ENCODE measurements at regions not wholly inside any gene's neighbourhood (a gene's known extent, or its start where the extent isn't known, plus 50 kb on each side); places are given as distances from the start of the nearest gene placed in this dataset.
"Not testable (repeated sequence)": the region's sequence is repeated elsewhere in the genome, so short reads cannot be mapped to it uniquely, and the experiment has no call there.

DNA sequence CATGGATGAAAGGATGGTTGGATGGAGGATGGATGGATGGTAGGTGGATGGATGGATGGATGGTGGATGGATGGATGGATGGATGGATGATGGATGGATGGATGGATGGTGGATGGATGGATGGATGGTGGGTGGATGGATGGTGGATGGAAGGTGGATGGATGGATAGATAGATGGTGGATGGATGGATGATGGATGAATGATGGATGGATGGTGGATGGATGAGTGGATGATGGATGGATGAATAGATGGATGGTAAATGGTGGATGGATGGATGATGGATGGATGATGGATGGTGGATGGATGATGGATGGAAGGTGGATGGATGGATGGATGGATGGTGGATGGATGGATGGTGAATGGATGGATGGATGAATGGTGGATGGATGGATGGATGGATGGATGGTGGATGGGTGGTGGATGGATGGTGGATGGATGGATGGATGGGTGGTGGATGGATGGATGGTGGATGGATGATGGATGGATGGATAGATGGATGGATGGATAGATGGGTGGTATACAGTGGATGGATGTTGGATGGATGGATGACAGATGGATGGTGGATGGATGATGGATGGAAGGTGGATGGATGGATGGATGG is 350.8 kb downstream of the BRD1 start:
- DNase-seq, result no peak

DNA sequence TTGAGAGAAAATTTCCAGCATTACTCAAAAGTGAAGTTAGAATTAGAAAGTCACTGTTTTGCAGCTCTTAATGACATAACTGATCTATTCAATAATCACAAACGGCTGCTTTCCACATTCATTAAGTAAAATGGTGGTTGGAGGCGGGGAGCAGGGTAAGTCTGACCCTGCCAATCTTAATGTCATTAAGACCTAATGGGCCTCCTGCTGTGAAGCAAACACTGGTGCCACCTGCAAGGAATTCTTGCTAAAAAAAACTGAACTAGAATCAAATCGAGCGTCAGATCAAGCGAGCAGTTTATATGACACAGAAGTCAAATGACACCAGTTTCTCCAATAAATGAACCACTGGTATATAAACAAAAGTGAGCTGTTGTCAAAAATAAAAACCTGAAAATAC is 351.5 kb downstream of the BRD1 start:
- no peak for DNase-seq

DNA sequence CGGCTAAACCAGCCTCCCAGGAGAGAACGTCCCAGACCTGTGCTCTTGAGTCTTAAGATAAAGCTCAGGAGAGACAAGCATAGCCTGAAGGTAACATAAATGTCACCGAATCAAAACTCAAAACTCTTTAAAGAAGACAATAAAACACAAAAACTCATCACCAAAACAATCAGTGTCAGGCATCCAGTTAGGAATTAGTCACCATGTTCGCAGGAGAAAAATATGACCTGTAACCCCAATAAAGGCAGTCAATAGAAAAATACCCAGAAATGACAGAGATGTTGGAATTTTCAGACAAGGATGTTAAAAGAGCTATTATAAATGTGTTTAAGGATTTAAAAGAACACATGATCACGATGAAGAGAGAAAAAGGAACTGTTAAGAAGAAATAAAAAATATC is 352.4 kb downstream of the BRD1 start:
- DNase-seq, result no peak

DNA sequence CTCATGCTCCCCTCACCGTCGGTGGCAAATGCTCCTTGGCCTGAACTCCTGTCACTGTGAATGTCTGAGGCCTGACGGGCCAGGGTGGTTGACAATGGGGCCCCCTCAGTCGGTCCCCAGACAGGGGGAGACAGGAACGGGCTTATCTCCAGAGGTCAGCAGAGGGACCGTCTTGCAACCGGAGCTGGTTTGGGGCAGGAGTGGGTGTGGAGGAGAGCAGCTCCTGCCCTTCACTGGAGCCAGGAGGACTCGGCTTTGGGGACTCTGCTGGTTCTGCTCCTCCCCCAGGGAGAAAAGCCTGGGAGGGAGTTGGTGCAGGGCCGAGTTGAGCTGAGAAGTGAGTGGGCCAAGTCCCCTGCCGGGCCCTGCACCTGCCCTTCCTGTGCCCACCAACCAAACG is 354.4 kb downstream of the BRD1 start:
- no peak for DNase-seq

DNA sequence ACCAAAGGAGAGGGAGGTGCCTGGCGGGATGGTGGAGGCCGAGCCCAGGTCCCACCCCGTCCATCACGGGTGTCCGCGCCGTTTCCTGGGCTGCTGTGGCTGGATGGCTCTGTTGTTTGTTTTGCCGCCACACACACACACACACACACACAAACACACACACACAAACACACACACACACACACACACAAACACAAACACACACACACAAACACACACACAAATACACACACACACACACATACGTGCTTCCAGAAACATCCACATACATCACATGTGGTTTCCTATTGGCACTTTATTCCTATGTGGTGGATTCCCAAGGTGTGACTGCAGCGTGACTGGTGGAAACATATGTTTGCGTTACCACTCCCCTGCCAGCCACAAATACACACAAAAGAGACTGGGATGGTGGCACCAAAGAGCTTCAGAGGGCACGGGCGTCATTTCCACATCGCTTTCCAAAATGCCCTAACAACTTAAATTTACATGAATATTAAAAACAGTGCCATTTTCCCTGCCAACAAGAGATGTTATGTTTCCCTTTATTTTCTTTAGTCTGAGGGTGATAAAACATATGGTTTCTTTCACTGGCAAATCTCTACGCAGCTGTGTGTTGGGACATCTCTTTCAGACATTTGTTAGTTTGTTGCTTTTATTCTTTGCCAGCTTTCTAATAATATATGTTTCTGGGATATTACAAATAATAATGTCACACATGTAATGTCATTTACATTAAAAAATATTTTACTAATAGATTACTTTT is 356.8 kb downstream of the BRD1 start:
- no peak for DNase-seq

DNA sequence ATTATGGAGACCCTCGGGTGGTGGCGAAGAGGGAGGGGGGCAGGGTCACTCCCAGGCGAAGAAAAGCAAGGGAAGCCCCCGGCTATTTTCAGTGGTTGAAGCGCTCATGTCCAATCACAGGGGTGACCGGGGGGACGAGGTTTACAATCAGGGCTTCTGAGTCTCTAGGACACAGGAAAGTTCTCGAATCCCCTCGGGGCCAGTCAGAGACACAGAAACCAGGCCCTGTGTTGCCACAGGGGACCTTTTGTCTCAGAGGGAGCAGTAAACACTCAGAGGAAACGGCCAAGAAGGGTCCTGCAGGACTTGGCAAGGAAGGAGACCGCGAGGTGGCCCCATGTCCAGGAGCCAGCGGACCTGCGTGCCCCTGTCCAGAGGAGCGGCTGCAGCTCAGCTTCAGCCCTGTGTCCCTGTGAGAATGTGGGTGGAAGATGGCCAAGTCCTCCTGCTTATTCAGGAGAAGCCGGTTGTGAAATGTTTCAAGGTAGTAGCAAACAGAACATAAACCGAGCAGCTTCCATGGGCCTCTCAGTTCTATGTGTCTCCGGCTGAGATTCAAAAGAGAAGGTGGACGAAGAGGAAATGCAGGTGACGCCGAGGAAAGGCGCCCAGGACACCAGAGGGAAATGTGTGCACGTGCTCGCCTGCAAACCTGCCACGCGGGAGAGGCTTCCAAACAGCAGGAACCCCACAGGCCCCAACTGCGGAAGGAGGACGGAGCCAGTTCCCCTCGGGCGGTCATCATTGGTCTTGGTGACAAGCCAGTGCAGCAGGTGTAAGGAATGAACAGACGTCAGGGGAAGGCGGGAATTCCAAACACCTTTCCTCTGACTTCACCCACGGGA is 357.6 kb downstream of the BRD1 start:
- no peak for DNase-seq

DNA sequence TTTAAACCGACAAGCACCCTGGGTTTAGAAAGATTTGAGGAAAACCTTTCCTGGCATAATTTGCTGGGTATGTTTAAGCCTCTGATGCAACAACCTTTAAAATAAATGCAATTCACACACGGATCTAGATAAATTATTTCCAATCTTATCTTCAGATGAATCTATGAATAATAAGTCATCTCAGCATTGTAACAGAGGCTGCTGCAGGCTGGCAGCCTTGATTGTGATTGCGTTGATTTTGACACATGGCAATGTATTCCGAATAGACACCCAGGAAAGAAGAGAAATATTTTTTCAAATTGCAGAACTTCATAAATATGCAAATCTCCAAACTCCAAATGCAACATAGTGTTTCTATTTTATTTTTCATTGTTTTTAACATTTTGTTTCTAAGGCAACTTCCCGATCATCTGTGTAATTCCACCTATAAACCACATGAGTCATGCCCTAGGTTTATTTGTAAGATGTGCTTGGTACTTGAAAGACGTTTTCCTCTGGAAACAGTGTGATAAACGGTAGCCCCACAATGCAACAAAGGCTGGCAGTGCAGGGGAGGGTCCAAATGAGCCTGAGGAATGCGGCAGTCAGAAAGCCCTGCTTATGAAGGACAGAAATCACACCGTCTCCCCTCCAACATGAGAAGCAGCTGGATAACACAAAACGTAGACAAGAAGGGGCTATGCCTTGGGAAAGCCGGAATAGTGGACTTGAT is 359.0 kb downstream of the BRD1 start:
- no peak for DNase-seq

DNA sequence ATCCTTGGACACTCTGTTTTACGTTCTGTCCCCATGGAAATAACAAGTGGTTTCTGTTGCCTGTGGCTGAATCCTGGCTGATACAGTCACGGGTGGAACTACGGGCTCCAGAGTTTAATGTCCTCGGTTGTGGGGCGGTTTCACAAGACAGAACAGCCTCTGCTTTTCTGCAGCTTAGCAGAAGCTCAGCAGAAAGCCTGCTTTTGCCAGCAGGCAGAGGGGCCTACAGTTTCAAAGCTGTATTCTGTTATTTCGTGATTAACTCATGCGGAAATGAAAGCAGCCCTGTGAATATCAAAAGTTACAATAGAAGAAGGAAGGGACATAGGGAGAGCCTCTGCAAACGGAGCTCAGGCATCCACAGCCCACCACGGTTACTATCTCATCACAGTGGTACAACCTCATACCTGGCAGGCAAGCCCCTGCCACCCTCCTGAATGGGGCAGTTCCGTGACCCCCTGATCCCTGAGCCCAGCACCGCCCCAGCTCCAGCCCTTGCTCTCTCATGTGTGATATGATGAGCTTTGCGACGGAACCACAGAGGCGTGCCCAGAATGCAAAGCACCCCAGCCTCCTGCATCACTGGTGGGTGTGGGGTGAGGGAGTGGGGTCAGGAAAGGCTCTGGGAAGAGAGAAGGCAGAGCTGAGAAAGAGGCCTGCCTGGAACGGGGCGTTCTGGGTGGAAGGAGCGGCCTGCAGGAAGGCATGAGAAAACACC is 360.6 kb downstream of the BRD1 start:
- DNase-seq, result no peak

DNA sequence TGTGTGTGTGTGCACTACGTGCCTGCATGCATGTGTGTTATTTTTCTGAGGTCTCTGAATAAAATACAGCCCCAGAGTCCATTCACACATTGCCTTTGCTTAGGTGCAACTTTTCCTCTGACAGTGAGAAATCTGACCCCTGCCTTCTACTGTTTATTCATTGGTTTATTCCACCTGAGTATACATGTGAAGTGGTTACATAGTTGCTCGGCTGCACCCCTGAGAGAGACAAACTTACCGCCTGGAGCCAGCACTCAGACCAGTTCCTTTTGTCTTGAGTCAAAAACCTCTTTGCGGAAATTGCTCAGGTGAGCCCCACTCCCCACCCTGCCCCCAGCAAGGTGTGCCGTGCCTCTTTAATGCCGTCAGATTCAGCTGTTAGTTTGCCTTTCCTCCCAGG is 363.6 kb downstream of the BRD1 start:
- no peak for DNase-seq

DNA sequence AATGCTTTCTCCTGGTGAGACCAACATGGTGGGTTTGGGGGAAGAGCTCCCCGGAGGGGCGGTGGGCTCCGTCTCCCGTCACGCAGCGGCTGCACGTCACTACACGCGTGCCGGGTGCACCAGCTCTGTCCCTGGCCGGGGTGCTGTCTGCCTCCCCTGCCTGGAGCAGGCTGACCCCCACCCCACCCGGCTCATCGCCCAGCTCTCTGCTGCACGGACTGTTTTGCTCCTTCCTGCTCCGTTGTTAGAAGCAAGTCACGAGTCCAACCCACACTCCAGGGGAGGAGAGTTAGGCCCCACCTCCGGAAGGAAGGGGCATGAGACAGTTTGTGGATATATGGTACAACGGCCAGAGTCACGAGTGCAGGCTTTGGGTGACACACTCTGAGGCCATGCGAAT is 364.9 kb downstream of the BRD1 start:
- no peak for DNase-seq

DNA sequence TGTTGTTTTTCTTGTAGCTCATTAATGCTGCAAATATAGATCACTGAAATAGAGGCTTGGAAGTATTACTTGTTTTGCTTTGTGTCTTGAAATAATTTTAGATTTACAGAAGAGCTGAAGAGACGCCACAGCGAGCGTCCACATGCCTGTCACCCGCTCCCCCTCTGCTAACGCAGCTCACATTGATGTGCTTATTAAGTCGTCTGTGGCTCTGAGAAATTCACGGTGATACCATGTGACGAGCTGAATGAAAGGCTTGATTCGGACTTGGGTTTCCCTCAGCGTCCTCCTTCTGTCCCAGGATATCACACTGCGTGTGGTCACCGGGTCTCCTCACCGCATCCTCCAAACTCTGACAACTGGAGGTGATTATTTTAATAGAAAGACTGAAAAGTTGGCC is 365.4 kb downstream of the BRD1 start:
- no peak for DNase-seq

DNA sequence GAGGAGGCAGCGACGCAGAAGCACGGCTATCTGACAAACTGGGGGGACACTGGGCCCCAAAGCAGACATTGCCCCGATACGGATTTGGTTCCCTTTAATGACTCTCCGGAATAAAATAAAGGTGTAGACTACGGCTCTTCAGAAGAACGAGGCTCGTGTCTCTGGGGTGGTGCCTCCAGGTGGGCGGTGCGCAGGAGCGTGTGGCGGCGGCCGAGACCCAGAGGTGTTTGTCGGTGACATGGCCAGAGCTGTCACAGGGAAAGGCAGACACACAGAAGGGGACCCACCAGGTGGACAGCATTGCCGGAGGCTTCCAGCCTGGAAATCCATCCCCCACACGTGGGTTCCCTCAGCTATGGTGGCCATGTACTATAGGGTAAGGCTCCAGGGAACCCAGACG is 366.0 kb downstream of the BRD1 start:
- DNase-seq, result no peak

DNA sequence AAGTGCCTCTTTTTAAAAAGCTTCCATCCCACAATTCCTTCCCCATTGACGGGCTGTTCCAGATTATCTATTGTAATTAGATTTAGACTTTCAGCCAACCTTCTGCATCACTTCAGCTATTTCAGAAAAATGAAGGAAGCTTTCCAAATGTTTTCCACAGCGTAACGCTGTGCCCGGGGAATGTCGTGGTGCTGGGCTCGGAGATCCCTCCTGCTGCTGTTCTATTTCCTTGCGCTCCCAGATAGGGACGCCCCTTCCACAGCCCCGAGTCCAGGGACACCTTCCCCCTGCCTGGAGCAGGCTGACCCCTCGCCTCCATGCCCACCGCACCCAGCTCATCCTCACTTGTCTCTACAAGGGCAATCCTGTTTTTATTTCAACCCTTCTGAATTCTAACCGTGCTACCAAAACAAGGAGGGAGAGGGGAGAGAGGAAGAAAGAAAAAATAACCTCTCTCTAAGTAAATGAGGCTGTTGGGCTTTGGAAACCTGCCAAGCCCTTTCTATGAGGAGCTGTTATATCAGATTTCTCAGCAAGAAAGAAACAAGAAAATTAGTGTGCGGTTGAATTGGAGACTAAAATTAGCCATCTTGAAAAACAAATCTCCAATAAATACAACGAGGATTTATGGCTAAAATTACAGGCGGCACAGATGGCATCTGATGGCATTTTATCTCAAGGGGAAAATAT is 366.9 kb downstream of the BRD1 start:
- no peak for DNase-seq

DNA sequence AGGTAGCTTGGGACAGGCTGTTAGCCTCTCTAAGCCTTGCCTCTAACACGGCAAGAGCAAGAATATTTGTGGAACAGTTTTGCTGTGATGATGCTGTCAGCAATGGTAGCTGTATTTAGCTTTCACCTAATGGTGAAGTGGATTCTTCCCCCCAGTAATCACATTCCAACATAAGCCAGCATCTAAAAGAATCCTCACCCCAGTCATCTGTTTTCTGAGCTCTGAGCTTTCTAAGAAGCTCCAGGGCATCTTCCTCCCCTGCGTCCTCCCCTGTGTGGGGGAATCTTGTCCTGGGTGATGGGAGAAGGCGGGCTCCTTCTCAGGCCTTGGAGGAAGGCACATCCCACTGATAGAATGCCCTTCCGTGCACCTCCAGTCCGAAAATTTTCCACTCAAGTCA is 367.6 kb downstream of the BRD1 start:
- no peak for DNase-seq

DNA sequence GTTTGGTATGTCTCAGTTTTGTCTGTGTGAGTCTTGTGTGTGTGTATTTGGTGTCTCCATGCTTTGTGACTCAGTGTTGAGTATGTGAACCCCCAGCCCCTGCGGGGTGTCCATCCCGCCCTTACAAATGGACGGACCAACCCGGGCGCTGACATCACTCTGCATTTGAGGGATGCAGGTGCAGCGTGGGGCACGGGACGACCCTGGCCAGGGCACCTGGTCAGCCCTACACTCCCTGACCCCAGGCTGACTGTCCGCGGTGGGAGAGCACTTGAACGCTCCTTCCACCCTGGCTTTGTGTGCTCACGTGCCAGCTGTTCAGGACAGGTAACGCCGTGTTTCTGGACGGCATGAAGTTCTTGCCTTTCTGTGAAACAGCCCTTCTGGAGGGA is 369.0 kb downstream of the BRD1 start:
- no peak for DNase-seq

DNA sequence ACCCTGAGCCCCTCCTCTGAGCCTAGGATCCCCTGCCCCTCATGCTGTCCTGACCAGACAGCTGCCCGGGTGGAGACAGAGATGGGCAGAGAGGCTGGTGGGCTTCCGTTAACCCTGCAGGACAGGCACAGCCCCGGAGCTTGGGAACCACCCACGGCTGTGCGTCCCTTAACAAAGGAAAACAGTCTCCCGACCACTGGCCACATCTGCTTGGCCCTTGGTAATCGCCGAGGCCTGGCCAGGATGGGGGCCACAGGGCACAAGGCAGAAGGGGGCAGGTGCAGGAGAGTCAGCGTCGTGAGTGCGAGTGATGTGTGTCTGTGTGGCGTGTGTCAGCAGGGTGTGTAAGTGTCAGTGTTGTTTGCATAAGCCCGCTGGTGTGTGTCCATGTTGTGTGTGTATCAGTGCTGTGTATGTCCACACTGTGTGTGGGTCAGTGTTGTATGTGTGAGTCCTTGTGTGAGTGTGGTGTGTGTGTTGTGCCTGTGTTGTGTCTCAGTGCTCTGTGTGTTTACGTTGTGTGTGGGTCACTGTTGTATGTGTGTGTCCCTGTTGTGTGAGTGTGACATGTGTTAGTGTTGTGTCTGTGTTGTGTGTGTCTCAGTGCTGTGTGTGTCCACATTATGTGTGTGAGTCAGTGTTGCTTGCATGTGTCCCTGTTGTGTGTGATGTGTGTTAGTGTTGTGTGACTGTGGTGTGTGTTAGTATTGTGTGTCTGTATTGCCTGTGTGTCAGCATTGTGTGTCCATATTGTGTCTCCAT is 369.5 kb downstream of the BRD1 start:
- no peak for DNase-seq

DNA sequence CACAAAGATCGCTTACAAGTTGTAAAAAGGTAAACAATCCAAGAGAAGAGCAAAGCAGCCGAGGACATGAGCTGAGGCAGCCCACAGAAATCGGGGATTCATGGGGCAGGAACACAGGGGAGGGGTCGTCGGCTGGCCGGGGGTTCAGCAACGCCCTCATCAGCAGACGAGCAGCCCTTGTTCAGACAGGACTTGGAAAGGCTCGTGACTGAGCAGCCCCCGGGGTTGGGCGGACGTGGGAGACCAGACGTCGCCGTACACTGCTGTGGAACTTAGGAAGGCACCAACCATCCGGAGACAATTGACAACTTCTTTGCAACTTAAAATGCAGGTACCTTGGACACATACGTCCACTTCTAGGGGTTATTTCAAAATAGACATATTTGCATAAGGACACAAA is 370.5 kb downstream of the BRD1 start:
- DNase-seq, result no peak

DNA sequence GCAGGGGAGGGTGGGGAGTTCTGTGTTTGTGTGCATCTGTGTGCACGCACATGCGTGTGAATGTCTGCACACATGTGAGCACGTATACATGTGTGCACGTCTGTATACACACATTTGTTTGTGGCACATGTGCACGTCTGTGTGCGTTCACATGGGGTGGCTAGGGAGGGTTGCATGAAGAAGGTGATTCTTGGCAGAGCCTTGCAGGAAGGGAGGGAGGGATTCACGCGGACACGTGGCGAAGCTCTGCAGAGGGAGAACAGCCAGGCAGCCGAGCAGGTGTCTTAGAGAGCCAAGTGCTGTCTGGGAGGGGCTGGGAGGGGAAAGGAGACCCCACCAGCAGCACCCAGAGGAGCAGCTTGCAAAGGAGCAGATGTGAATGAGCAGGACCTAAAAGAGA is 372.1 kb downstream of the BRD1 start:
- no peak for DNase-seq

DNA sequence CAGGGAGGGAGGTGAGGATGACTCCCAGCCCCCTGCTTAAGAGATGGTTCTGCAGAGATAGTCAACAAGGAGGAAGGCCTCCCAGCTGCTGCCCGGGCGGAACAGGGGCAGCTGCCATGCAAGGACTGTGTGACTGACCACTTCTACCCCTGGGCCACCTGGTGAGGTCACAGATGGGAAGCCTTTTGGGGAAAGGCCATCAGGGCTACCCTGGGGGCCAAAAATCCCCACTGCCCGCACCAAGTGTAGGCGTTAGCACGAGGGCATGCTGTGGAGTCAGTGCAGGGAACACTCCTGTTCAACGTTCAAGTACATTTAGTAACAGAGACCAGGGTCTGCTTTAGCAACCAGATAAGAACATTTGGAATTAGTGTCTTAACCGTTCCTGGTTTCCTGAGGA is 372.9 kb downstream of the BRD1 start:
- DNase-seq, result no peak

DNA sequence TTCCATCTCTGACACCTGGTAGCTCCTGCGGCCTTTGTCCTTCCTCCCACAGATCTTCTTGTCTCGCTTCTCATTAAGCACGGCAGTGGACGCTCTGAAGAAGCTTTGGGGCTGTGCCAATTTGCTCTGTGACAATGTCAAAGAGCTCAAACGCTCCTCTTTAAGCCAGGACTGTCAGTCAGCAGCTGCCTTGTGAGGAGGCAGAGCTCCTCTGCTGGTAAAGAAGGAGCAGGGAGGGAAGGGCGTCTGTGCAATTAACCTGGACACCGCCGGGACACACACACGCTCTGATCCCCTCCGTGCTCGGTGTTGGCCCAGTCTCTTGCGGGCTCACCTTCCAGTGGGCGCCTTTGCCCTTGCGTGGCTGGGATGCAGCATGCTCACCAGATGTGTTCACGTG is 373.9 kb downstream of the BRD1 start:
- no peak for DNase-seq

DNA sequence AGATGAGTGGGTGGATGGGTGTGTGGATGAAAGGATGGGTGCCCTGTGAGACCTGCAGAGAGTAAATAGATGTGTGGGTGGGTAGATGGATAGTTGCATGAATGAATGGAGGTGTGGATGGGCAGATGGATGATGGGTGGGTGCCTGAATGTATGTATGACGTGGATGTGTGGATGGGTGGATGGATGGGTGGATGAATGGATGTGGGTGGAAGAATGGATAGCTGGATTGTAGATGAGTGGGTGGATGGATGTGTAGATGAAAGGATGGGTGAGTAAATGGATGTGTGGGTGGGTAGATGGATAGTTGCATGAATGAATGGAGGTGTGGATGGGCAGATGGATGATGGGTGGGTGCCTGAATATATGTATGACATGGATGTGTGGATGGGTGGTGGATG is 374.7 kb downstream of the BRD1 start:
- not testable (repeated sequence) for DNase-seq

All from CD4-positive, alpha-beta T cell treated with Interleukin-21 for 1 hour (primary cell).